ENCODE measurements at regions not wholly inside any gene's neighbourhood (a gene's known extent, or its start where the extent isn't known, plus 50 kb on each side); places are given as distances from the start of the nearest gene placed in this dataset.

GRCh38 chr11:109654091-109654490, 232.1 kb downstream of the C11orf87 start:
- TF ChIP-seq CTCF (conservative IDR thresholded peaks at IDR 0.05) (no peak), EZH2 (IDR thresholded peaks at IDR 0.05; ENCODE audit: low read depth) (no peak)

Data from PC-9 (cell line).